GM03348 (cell line): ENCODE measurements at regions not wholly inside any gene's neighbourhood (a gene's known extent, or its start where the extent isn't known, plus 50 kb on each side); places are given as distances from the start of the nearest gene placed in this dataset.
"Not testable (repeated sequence)": the region's sequence is repeated elsewhere in the genome, so short reads cannot be mapped to it uniquely, and the experiment has no call there.

Source experiments
- DNase-seq: peaks from one replicate; pipeline ENCODE4 v3.0.0; 2012; ENCODE audit warnings: low spot score

DNA sequence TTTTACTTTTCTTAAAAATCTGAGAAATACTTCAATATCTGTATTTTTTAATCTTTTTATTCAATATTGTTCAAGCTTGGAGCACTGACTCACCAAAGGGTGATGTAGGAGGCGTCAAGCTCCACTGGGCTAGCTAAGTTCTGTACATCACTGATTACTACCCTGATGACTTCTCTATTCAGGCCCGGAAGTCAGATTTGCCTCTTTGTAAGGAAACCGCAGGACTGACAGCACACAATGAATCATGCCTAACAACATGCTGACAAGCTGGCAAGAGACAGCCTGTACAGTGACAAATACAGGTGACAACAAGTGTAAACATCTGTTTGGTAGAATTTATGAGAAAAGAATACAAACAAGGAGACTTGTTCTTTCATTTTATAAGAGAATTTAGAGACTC lies 627.9 kb upstream of the RORB start:
- DNase-seq, result no peak

GRCh38 chr9:73871636-73872035 lies 625.5 kb upstream of the RORB start:
- DNase-seq, result no peak

DNA sequence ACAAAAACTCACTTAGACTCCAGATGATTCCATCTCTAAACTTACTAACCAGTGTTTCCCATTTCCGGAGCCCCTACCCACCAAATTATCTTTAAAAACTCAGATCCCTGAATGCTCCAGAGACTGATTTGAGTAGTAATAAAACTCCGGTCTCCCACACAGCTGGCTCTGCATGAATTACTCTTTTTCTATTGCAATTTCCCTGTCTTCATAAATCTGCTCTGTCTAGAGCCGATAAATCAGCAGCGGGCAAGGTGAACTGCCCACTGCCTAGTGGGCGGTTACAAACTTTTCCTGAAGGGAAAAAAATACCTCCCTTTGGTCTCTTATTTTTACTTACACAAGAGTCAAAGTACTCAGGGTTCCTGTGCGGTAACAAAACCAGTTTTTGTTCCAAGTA lies 624.4 kb upstream of the RORB start:
- no peak for DNase-seq

GRCh38 chr9:73880101-73880500 lies 617.0 kb upstream of the RORB start:
- no peak for DNase-seq

- no peak for DNase-seq
Observed at GRCh38 chr9:73889023-73889422, 608.1 kb upstream of the RORB start.

- no peak for DNase-seq
Observed at GRCh38 chr9:73890685-73891277, 606.4 kb upstream of the RORB start.

- DNase-seq, result no peak
Observed at GRCh38 chr9:73892335-73892734, 604.8 kb upstream of the RORB start.

DNA sequence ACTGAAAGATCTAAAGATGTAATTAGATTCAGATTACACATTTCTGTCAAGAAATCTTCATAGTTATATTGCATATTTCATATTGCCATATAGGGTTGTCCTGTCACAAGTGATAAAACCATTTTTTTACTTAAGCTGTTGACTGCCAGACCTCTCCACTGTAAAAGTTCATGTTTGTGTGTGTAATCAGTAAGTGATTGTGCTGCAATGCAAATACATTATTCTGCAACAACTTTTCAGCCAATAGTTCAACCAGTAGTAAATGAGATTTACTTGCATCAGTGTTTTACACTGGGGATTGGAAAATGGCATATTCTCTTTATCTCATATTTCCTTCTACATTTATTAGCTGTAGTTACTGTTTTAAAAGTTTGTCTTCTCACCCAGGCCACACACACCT lies 603.9 kb upstream of the RORB start:
- DNase-seq, result no peak

DNA sequence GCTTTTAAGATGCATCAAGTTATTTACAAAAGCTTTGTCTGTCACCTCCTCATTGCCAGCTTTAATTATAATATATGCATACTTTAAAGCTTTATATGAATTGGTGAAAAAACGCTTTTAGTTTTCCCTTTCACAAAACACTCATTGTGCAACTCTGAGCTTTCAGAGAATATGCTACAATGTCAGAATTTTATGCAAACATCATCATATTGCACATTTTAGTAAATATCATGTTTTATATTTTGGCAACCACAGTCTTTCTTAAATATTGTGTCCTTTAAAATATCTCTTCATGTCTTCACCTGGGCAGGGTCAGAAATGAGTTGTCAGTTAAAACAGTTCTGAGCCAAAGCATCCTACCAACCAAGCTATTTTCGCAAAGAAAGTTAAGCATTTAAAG lies 601.1 kb upstream of the RORB start:
- DNase-seq, result no peak

DNA sequence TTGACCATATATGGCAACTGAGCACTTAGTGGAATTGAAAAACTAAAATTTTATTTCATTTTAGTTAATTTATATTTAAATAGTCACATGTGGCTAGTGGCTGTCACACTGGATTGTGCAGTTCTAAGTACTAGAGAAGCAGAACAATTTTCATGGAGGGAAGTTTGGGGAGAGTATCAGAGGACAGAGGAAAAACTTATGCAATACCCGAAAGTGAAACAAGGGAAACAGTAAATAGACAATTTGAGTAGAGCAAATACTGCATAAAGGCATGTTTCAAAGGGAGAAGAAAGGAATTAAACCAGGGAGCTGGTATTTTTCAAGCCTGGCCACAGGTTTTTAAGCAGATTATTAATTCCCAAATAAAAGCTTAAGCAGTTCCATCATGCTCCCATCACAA lies 590.5 kb upstream of the RORB start:
- no peak for DNase-seq

DNA sequence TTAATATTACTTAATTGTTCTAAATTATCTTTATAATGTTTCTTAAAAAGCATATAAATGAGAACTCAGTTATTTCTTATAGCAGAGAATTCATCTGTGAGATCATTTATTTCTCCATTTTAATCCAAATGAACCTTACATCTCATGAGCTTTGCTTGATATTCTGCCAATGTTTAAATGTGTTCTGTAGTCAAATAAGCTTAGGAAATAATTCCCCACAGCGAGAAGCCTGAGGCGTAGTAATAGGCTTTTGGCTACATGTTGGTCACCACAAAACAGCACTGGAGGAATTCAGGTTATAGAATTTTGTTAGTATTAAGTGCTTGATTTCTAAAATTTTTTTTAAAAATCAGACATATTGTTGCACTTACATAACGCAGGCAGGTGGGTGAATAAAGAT lies 585.3 kb upstream of the RORB start:
- no peak for DNase-seq

GRCh38 chr9:73916016-73916673 lies 581.0 kb upstream of the RORB start:
- DNase-seq, result no peak

- no peak for DNase-seq
Observed at GRCh38 chr9:73919712-73920111, 577.4 kb upstream of the RORB start.

- no peak for DNase-seq
Observed at GRCh38 chr9:73923796-73924195, 573.3 kb upstream of the RORB start.

- no peak for DNase-seq
Observed at GRCh38 chr9:73951147-73951546, 546.0 kb upstream of the RORB start.

- DNase-seq, result no peak
Observed at GRCh38 chr9:73962792-73963191, 534.3 kb upstream of the RORB start.

GRCh38 chr9:73969936-73970335 lies 527.2 kb upstream of the RORB start:
- DNase-seq, result no peak

DNA sequence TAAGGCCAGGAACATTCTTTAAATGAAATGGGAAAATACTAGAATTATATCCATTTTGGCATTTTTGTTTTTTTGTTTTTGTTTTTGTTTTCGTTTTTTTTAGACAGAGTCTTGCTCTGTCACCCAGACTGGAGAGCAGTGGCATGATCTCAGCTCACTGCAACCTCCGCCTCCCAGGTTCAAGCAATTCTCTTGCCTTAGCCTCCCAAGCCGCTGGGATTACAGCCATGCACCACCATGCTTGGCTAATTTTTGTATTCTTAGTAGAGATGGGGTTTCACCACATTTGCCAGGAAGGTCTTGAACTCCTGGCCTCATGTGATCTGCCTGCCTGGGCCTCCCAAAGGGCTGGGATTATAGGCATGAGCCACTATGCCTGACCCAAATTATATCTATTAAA lies 520.7 kb upstream of the RORB start:
- DNase-seq, result not testable (repeated sequence)

GRCh38 chr9:73979894-73980264 lies 517.3 kb upstream of the RORB start:
- no peak for DNase-seq

DNA sequence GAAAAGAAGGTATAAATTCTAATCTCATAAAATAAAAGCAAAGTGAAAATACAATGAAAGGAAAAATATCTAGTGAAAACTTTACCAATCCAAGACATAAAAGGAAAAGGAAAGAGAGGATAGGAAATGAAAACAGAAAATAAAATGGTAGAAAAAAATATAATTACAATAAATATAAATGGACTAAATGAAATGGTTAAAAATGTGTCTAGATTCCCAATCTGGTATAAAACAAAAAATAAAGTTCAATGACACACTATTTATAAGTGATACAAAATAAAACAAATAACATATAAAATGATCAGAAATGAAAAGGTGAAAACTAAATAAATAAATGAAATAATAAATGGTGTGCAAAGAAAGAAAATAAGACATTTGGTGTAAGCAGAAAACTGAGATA lies 516.4 kb upstream of the RORB start:
- no peak for DNase-seq

- no peak for DNase-seq
Observed at GRCh38 chr9:73981405-73981804, 515.7 kb upstream of the RORB start.

DNA sequence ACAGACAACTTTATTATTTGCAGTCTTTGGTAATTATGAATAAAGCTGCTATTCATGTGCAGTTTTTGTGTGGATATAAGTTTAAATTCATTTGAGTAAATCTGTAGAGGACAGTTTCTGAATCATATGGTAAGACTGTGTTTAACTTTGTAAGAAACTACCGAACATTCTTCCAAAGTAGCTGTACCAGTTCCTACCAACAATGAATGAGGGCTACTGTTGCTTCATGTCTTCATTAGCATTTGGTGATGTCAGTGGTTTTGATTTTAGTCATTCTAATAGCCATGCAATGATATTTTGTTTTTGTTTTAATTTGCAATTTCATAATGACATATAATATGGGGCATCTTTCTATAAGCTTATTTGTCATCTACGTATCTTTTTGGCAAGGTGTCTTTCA lies 501.3 kb upstream of the RORB start:
- no peak for DNase-seq

DNA sequence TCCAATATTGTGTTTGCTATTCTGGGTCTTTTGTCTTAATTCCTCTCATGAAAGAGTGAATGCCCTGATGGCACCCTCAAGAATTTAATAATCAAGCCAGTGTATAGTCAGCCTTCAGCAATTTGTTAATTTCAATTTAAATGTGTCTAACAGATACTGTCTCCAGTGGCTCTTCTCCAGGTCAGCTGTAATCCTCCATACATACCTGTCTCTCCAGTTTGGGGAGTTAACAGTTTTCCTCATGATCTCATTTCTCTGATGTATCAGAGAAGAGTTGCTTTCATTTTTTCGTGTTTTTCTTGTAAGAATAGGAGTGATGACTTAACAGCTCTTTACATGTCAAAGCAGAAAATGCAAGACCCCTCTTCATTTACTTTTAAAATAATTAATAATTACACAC lies 500.3 kb upstream of the RORB start:
- DNase-seq, result no peak

- DNase-seq, result no peak
Observed at GRCh38 chr9:74001382-74001781, 495.8 kb upstream of the RORB start.
